HUES48 (cell line): ENCODE measurements at regions not wholly inside any gene's neighbourhood (a gene's known extent, or its start where the extent isn't known, plus 50 kb on each side); places are given as distances from the start of the nearest gene placed in this dataset.
"Not testable (repeated sequence)": the region's sequence is repeated elsewhere in the genome, so short reads cannot be mapped to it uniquely, and the experiment has no call there.

Experiments used
- H3K27ac ChIP-seq: one replicate; pipeline ENCODE4 v1.7.0; 2013; ENCODE audit warnings: low read depth, low read length, inconsistent platforms
- H3K27me3 ChIP-seq: 2 replicates; pipeline ENCODE4 v1.6.1; 2013; ENCODE audit warnings: mild to moderate bottlenecking, low read length; ENCODE audit not compliant: control insufficient read depth, insufficient read depth
- H3K36me3 ChIP-seq: 2 replicates; pipeline ENCODE4 v1.6.1; 2013; ENCODE audit warnings: low read length; ENCODE audit not compliant: control insufficient read depth, insufficient read depth
- H3K4me1 ChIP-seq: 2 replicates; pipeline ENCODE4 v1.6.1; 2013; ENCODE audit warnings: mild to moderate bottlenecking, low read length; ENCODE audit not compliant: control insufficient read depth, insufficient read depth
- H3K4me3 ChIP-seq: 2 replicates; pipeline ENCODE4 v1.5.1; 2013; ENCODE audit warnings: mild to moderate bottlenecking, low read depth, low read length
- H3K9ac ChIP-seq: 2 replicates; pipeline ENCODE4 v1.6.1; 2013; ENCODE audit warnings: mild to moderate bottlenecking, low read depth, low read length, moderate library complexity
- H3K9me3 ChIP-seq: 2 replicates; pipeline ENCODE4 v1.6.1; 2013; ENCODE audit warnings: low read length; ENCODE audit not compliant: control insufficient read depth, insufficient read depth

DNA sequence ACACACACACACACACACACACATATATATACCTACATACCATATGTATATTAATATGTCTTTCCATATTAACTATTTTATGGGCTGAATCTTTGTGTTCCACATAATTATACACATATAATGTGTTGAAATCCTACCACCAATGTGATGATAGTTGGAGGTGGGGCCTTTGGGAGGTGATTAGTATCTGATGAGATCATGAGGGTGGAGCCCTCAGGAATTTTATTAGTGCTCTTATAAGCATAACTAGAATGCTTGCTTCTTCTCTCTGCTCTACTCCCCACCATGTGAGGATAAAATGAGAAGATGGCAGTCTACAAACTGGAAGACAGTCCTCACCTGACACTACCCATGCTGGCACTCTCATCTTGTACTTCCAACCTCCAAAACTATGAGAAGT lies 1193.5 kb upstream of the FLRT2 start:
- H3K4me1 ChIP-seq = no peaks in the 10 kb centered on the region
- H3K9ac ChIP-seq = no peak overlapping the region
- no peak overlapping the region for H3K4me3 ChIP-seq
- H3K9me3 ChIP-seq = no peaks in the 10 kb centered on the region
- H3K36me3 ChIP-seq = no peaks in the 10 kb centered on the region
- H3K27me3 ChIP-seq = no peaks in the 10 kb centered on the region
- H3K27ac ChIP-seq = no peak overlapping the region

- no peaks in the 10 kb centered on the region for H3K36me3 ChIP-seq
- no peaks in the 10 kb centered on the region for H3K4me1 ChIP-seq
- H3K4me3 ChIP-seq = no peak overlapping the region
- H3K27me3 ChIP-seq = no peaks in the 10 kb centered on the region
- H3K9me3 ChIP-seq = no peaks in the 10 kb centered on the region
- H3K27ac ChIP-seq = no peak overlapping the region
- H3K9ac ChIP-seq = no peak overlapping the region
Observed at GRCh38 chr14:84340938-84341337, 1189.0 kb upstream of the FLRT2 start.

DNA sequence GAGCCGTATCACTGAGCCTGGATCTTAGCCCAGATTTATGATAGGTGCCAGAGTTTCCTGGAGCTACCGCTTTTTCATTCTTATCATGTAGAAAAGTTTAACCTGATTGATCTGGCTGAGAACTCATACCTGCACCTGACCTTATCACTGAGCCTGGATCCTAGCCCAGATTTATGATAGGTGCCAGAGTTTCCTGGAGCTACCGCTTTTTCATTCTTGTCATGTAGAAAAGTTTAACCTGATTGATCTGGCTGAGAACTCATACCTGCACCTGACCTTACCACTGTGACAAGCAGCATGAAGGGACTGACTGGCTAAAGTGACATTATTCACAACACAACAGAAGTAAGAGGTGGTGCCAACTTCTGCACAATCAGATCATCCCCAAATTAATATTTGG lies 1188.1 kb upstream of the FLRT2 start:
- not testable (repeated sequence) for H3K36me3 ChIP-seq, H3K27me3 ChIP-seq, H3K9me3 ChIP-seq, H3K9ac ChIP-seq, H3K27ac ChIP-seq, H3K4me1 ChIP-seq, H3K4me3 ChIP-seq

DNA sequence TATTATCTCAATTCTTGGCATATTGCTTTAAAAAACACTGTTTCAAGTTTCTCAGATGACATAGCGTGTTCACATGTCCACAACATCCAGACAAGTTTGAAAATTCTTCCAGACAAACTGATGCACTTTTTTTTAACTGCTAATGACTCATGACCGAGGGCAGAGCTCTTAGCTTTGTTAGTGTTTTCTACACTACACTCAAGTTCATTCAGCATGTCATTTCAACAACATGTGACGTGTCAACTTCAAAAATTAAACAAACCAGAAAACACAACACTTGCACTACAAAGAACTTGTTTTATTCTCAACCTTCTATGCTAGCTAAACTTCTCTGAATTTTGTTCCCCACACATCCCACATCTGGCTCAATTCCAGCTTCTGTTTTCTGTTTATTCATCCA lies 1186.3 kb upstream of the FLRT2 start:
- H3K9me3 ChIP-seq = no peaks in the 10 kb centered on the region
- no peak overlapping the region for H3K9ac ChIP-seq
- H3K36me3 ChIP-seq = no peaks in the 10 kb centered on the region
- H3K27ac ChIP-seq = no peak overlapping the region
- H3K4me3 ChIP-seq = no peak overlapping the region
- no peaks in the 10 kb centered on the region for H3K4me1 ChIP-seq
- H3K27me3 ChIP-seq = no peaks in the 10 kb centered on the region

- no peaks in the 10 kb centered on the region for H3K36me3 ChIP-seq
- H3K9ac ChIP-seq = no peak overlapping the region
- no peaks in the 10 kb centered on the region for H3K9me3 ChIP-seq
- no peaks in the 10 kb centered on the region for H3K4me1 ChIP-seq
- H3K27me3 ChIP-seq = no peaks in the 10 kb centered on the region
- H3K27ac ChIP-seq = no peak overlapping the region
- H3K4me3 ChIP-seq = no peak overlapping the region
Observed at GRCh38 chr14:84351646-84352045, 1178.3 kb upstream of the FLRT2 start.

GRCh38 chr14:84361476-84361875 lies 1168.5 kb upstream of the FLRT2 start:
- Histone ChIP-seq H3K9me3 (no peaks in the 10 kb centered on the region), H3K4me3 (no peak overlapping the region), H3K27me3 (no peaks in the 10 kb centered on the region), H3K36me3 (no peaks in the 10 kb centered on the region), H3K9ac (no peak overlapping the region), H3K27ac (no peak overlapping the region), H3K4me1 (no peaks in the 10 kb centered on the region)

DNA sequence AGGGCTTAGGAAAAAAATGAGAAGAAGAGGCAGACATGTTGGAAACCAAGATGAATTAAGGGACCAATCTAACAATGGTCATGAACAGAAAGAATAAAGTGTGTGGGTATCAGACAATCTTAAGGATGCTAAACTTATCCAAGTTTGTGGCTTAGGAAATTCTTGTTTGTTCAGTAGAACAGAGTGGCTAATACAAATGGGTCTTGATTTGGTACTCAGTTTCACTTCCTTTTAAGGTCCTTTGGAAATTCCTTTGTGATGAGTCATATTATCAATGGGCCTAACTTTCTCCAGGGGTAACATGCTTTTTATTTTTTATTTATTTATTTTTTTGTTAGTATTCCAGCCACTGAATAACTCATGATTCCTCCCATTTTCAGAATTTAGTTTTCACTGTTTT lies 1154.7 kb upstream of the FLRT2 start:
- H3K9me3 ChIP-seq = no peaks in the 10 kb centered on the region
- no peak overlapping the region for H3K4me3 ChIP-seq
- no peak overlapping the region for H3K27ac ChIP-seq
- H3K4me1 ChIP-seq = peaks cover 9% of the 10 kb centered on the region; the same call in 1 of the 2 replicates
- H3K27me3 ChIP-seq = no peaks in the 10 kb centered on the region
- H3K9ac ChIP-seq = no peak overlapping the region
- H3K36me3 ChIP-seq = no peaks in the 10 kb centered on the region

GRCh38 chr14:84390010-84390409 lies 1139.9 kb upstream of the FLRT2 start:
- no peak overlapping the region for H3K4me3 ChIP-seq
- no peak overlapping the region for H3K27ac ChIP-seq

GRCh38 chr14:84397631-84398030 lies 1132.3 kb upstream of the FLRT2 start:
- Histone ChIP-seq H3K27me3 (no peaks in the 10 kb centered on the region), H3K9ac (no peak overlapping the region), H3K9me3 (peaks cover 4% of the 10 kb centered on the region; the same call in 1 of the 2 replicates)

More at GRCh38 chr14:84390010-84390409, 1139.9 kb upstream of the FLRT2 start:
- Histone ChIP-seq H3K9ac (no peak overlapping the region), H3K9me3 (no peaks in the 10 kb centered on the region), H3K36me3 (no peaks in the 10 kb centered on the region), H3K4me1 (no peaks in the 10 kb centered on the region), H3K27me3 (no peaks in the 10 kb centered on the region)

GRCh38 chr14:84399296-84399910 lies 1130.5 kb upstream of the FLRT2 start:
- Histone ChIP-seq H3K27me3 (no peaks in the 10 kb centered on the region), H3K9ac (no peak overlapping the region)

More at GRCh38 chr14:84397631-84398030, 1132.3 kb upstream of the FLRT2 start:
- Histone ChIP-seq H3K36me3 (no peaks in the 10 kb centered on the region), H3K27ac (no peak overlapping the region), H3K4me3 (no peak overlapping the region), H3K4me1 (no peaks in the 10 kb centered on the region)

GRCh38 chr14:84401631-84402030 lies 1128.3 kb upstream of the FLRT2 start:
- H3K36me3 ChIP-seq = no peaks in the 10 kb centered on the region
- H3K27me3 ChIP-seq = no peaks in the 10 kb centered on the region
- H3K9ac ChIP-seq = no peak overlapping the region
- peaks cover 4% of the 10 kb centered on the region; the same call in 1 of the 2 replicates for H3K9me3 ChIP-seq
- peaks cover 11% of the 10 kb centered on the region for H3K4me1 ChIP-seq
- H3K4me3 ChIP-seq = no peak overlapping the region
- no peak overlapping the region for H3K27ac ChIP-seq

More at GRCh38 chr14:84399296-84399910, 1130.5 kb upstream of the FLRT2 start:
- H3K36me3 ChIP-seq = no peaks in the 10 kb centered on the region
- no peak overlapping the region for H3K27ac ChIP-seq
- H3K4me1 ChIP-seq = peaks cover 11% of the 10 kb centered on the region
- no peak overlapping the region for H3K4me3 ChIP-seq
- peaks cover 4% of the 10 kb centered on the region; the same call in 1 of the 2 replicates for H3K9me3 ChIP-seq
